ENCODE measurements at regions not wholly inside any gene's neighbourhood (a gene's known extent, or its start where the extent isn't known, plus 50 kb on each side); places are given as distances from the start of the nearest gene placed in this dataset.

DNA sequence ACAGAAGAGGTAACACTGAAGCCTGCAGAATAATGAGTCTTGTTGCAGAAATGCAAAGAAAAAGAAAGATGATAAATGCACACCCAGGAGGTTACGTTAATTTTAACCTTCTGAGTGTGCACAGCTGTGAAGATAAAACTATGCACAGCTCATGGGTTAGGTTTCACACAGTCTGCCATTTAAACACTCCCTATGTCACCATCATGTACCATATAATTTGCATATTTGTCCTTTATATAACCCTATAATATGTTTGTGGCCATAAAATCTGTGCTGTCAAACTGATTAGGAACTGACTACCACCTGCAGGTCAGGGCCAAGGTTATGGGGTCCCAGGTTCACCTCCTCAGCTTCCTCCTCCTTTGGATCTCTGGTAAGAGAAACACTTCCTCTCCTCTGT, 205.5 kb downstream of the RPIA start:
- TF ChIP-seq, protein P1, sequence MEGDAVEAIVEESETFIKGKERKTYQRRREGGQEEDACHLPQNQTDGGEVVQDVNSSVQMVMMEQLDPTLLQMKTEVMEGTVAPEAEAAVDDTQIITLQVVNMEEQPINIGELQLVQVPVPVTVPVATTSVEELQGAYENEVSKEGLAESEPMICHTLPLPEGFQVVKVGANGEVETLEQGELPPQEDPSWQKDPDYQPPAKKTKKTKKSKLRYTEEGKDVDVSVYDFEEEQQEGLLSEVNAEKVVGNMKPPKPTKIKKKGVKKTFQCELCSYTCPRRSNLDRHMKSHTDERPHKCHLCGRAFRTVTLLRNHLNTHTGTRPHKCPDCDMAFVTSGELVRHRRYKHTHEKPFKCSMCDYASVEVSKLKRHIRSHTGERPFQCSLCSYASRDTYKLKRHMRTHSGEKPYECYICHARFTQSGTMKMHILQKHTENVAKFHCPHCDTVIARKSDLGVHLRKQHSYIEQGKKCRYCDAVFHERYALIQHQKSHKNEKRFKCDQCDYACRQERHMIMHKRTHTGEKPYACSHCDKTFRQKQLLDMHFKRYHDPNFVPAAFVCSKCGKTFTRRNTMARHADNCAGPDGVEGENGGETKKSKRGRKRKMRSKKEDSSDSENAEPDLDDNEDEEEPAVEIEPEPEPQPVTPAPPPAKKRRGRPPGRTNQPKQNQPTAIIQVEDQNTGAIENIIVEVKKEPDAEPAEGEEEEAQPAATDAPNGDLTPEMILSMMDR (IDR thresholded peaks at IDR 0.05 in 2 of 3, conservative IDR thresholded peaks at IDR 0.05 in 1 of 3; ENCODE audit: borderline replicate concordance in 1 of 3, insufficient read depth in 1 of 3, low read depth in 2 of 3, low read length in 2 of 3) = no peak
- TF ChIP-seq, protein P2, sequence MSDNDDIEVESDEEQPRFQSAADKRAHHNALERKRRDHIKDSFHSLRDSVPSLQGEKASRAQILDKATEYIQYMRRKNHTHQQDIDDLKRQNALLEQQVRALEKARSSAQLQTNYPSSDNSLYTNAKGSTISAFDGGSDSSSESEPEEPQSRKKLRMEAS (IDR thresholded peaks at IDR 0.05) = no peak
- no peak for TF ChIP-seq POLR2AphosphoS5 (IDR thresholded peaks at IDR 0.05; ENCODE audit: low read depth, low read length)
- TF ChIP-seq EGR1 (IDR thresholded peaks at IDR 0.05; ENCODE audit: low read depth) = no peak
- no peak for TF ChIP-seq EZH2phosphoT487 (IDR thresholded peaks at IDR 0.05; ENCODE audit: borderline replicate concordance)
- TF ChIP-seq POLR2A (IDR thresholded peaks at IDR 0.05; ENCODE audit: borderline replicate concordance, extremely low read depth, insufficient read depth, insufficient read length) = no peak
- no peak for TF ChIP-seq EZH2 (IDR thresholded peaks at IDR 0.05)
- TF ChIP-seq SRF (IDR thresholded peaks at IDR 0.05; ENCODE audit: low read depth) = no peak
- no peak for TF ChIP-seq FOSL1 (IDR thresholded peaks at IDR 0.05; ENCODE audit: low read depth)
- TF ChIP-seq, protein P3, sequence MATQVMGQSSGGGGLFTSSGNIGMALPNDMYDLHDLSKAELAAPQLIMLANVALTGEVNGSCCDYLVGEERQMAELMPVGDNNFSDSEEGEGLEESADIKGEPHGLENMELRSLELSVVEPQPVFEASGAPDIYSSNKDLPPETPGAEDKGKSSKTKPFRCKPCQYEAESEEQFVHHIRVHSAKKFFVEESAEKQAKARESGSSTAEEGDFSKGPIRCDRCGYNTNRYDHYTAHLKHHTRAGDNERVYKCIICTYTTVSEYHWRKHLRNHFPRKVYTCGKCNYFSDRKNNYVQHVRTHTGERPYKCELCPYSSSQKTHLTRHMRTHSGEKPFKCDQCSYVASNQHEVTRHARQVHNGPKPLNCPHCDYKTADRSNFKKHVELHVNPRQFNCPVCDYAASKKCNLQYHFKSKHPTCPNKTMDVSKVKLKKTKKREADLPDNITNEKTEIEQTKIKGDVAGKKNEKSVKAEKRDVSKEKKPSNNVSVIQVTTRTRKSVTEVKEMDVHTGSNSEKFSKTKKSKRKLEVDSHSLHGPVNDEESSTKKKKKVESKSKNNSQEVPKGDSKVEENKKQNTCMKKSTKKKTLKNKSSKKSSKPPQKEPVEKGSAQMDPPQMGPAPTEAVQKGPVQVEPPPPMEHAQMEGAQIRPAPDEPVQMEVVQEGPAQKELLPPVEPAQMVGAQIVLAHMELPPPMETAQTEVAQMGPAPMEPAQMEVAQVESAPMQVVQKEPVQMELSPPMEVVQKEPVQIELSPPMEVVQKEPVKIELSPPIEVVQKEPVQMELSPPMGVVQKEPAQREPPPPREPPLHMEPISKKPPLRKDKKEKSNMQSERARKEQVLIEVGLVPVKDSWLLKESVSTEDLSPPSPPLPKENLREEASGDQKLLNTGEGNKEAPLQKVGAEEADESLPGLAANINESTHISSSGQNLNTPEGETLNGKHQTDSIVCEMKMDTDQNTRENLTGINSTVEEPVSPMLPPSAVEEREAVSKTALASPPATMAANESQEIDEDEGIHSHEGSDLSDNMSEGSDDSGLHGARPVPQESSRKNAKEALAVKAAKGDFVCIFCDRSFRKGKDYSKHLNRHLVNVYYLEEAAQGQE (IDR thresholded peaks at IDR 0.05; ENCODE audit: low read depth) = no peak

All from HCT116 (cell line).